B cell (primary cell): ENCODE measurements at regions not wholly inside any gene's neighbourhood (a gene's known extent, or its start where the extent isn't known, plus 50 kb on each side); places are given as distances from the start of the nearest gene placed in this dataset.

Experiments used
- ATAC-seq: fragments of 200-7000 bp; cut with Tn5 transposase; one replicate; pipeline ENCODE4 v1.10.0; 2021; ENCODE audit warnings: low read depth, mild to moderate bottlenecking, moderate number of reproducible peaks, moderate library complexity
- CTCF ChIA-PET: fragments of 350-600 bp; sonication (Branson Sonifier 250); formaldehyde crosslinking; loops from one replicate; lab custom pipeline; 2021; ENCODE audit warnings: antibody characterized with exemption, inconsistent platforms; lab: Charles Lee
- POLR2A ChIA-PET: fragments of 350-600 bp; sonication (Branson Sonifier 250); formaldehyde crosslinking; loops from one replicate; lab custom pipeline; 2021; ENCODE audit warnings: antibody characterized with exemption; lab: Charles Lee
- DNase-seq: peaks from one replicate; pipeline ENCODE4 v3.0.0; 2013
- H2AFZ ChIP-seq: 2 replicates; pipeline ENCODE4 v1.6.1; 2012; ENCODE audit warnings: mild to moderate bottlenecking, low read depth, low read length; ENCODE audit not compliant: insufficient read depth, poor library complexity, severe bottlenecking
- H3K27ac ChIP-seq, 2 donors: 1 replicate in 1 of 2; 2 replicates in 1 of 2; pipeline ENCODE4 v1.5.1; 2012 to 2013; ENCODE audit warnings: low read length in 2 of 2, mild to moderate bottlenecking in 2 of 2, moderate library complexity in 1 of 2
- H3K27me3 ChIP-seq, 4 experiments: fragments of 200-600 bp in 1 of 4; sonication (generic) in 1 of 4; replicated peaks in 1 of 4; 1 replicate in 2 of 4; 2 replicates in 2 of 4; pipeline versions ENCODE4 v1.6.1 to v1.7.0; 2013 to 2016; ENCODE audit warnings: low read length in 3 of 4, mild to moderate bottlenecking in 2 of 4, mixed read lengths in 1 of 4, moderate library complexity in 1 of 4; ENCODE audit not compliant: insufficient read depth in 4 of 4, control insufficient read depth in 3 of 4; ENCODE audit errors: control extremely low read depth in 1 of 4
- H3K36me3 ChIP-seq, 2 experiments: replicated peaks in 1 of 2; 1 replicate in 1 of 2; 2 replicates in 1 of 2; pipeline versions ENCODE4 v1.6.1 to v1.7.1; 2013; ENCODE audit warnings: low read length in 1 of 2; ENCODE audit not compliant: insufficient read depth in 2 of 2, control insufficient read depth in 1 of 2; ENCODE audit errors: control extremely low read depth in 1 of 2, extremely low read depth in 1 of 2
- H3K4me1 ChIP-seq, 2 donors: fragments of 200-600 bp in 1 of 2; sonication (generic) in 1 of 2; 1 replicate in 1 of 2; 2 replicates in 1 of 2; pipeline versions ENCODE4 v1.5.1 to v1.6.1; 2013 to 2017; ENCODE audit warnings: low read length in 2 of 2; ENCODE audit not compliant: control insufficient read depth in 2 of 2, insufficient read depth in 2 of 2
- H3K4me2 ChIP-seq: replicated peaks from 2 replicates; pipeline ENCODE3; 2012; ENCODE audit warnings: mild to moderate bottlenecking, low read depth, low read length; ENCODE audit not compliant: poor library complexity, severe bottlenecking
- H3K4me3 ChIP-seq, 5 experiments: fragments of 200-600 bp in 1 of 5; sonication (generic) in 1 of 5; 1 replicate in 3 of 5; 2 replicates in 2 of 5; pipeline versions ENCODE4 v1.5.1 to v1.7.0; 2011 to 2016; ENCODE audit warnings: low read length in 4 of 5, mild to moderate bottlenecking in 4 of 5, low read depth in 2 of 5, control low read depth in 1 of 5, moderate library complexity in 1 of 5; ENCODE audit not compliant: insufficient read depth in 1 of 5; ENCODE audit errors: control extremely low read depth in 1 of 5, extremely low read depth in 1 of 5
- H3K79me2 ChIP-seq: fragments of 200-600 bp; sonication (generic); one replicate; pipeline ENCODE4 v1.6.0; 2016; ENCODE audit warnings: low read length; ENCODE audit not compliant: control insufficient read depth, insufficient read depth
- H3K9ac ChIP-seq: fragments of 200-600 bp; sonication (generic); 2 replicates; pipeline ENCODE4 v1.6.1; 2017; ENCODE audit warnings: mild to moderate bottlenecking, low read length, moderate library complexity
- H3K9me3 ChIP-seq, 3 donors: one replicate each; pipeline versions ENCODE4 v1.6.1 to v1.7.1; 2013; ENCODE audit warnings: low read length in 2 of 3; ENCODE audit not compliant: control insufficient read depth in 2 of 3, insufficient read depth in 1 of 3; ENCODE audit errors: control extremely low read depth in 1 of 3
- H4K20me1 ChIP-seq: 2 replicates; pipeline ENCODE4 v1.6.0; 2012; ENCODE audit warnings: mild to moderate bottlenecking, low read length; ENCODE audit not compliant: insufficient read depth, control insufficient read depth, poor library complexity, severe bottlenecking
- H3K27ac Mint-ChIP-seq: one replicate; pipeline ENCODE4 v1.8.0; 2021; ENCODE audit warnings: mixed read lengths
- H3K27me3 Mint-ChIP-seq: one replicate; pipeline ENCODE4 v1.8.0; 2021; ENCODE audit warnings: mixed read lengths
- H3K4me1 Mint-ChIP-seq: one replicate; pipeline ENCODE4 v1.8.0; 2021; ENCODE audit warnings: mixed read lengths
- H3K4me3 Mint-ChIP-seq: one replicate; pipeline ENCODE4 v1.8.0; 2021; ENCODE audit warnings: mixed read lengths
- H3K9me3 Mint-ChIP-seq: one replicate; pipeline ENCODE4 v1.8.0; 2022; ENCODE audit warnings: mixed read lengths; ENCODE audit not compliant: insufficient read depth
- CTCF ChIP-seq: fragments of 200-600 bp; IDR thresholded peaks from one replicate; pipeline ENCODE4 v1.8.0; 2022; ENCODE audit warnings: antibody characterized with exemption, mild to moderate bottlenecking
- EZH2 ChIP-seq: IDR thresholded peaks from 2 replicates; pipeline ENCODE4 v1.6.1; 2012; ENCODE audit warnings: borderline replicate concordance, low read depth, mild to moderate bottlenecking, moderate library complexity, low read length; ENCODE audit not compliant: insufficient read depth, poor library complexity, severe bottlenecking
- WGBS: methylation state at CpG from one replicate; pipeline ENCODE4 v1.1.5; 2013; ENCODE audit warnings: missing lambda C conversion rate; ENCODE audit not compliant: insufficient coverage; 5-methylcytosine and 5-hydroxymethylcytosine counted together
- intact Hi-C: fragments of 100-400 bp; cut with micrococcal nuclease; formaldehyde crosslinking; loops from one replicate; pipeline ENCODE4 v1.10.0; 2022

GRCh38 chr6:33957131-33957891 lies 153.5 kb upstream of the MLN start:
- no peaks in the 10 kb centered on the region for H3K4me1 ChIP-seq
- no peak overlapping the region for H3K4me3 Mint-ChIP-seq

More at GRCh38 chr6:33957131-33957891, 153.5 kb upstream of the MLN start:
- no peaks in the 10 kb centered on the region for H3K79me2 ChIP-seq
- H3K27ac Mint-ChIP-seq: no peak overlapping the region
- no peaks in the 10 kb centered on the region for H3K9me3 Mint-ChIP-seq
- intact Hi-C loops: no loop called here
- no peak overlapping the region for H3K27ac ChIP-seq
- H3K4me2 ChIP-seq: no peak overlapping the region
- no peak for TF ChIP-seq CTCF
- TF ChIP-seq EZH2: no peak
- POLR2A ChIA-PET: no interaction called here
- DNase-seq (no peak), ATAC-seq (no peak)
- no peak overlapping the region for H3K9ac ChIP-seq
- CTCF ChIA-PET: no interaction called here
- WGBS: 83% methylated on average over 5 of the region's 12 CpGs
- H3K4me3 ChIP-seq: no peak overlapping the region
- H3K27me3 ChIP-seq: peaks cover 0 to 2% (median 0%) of the 10 kb centered on the region in 4 experiments
- H3K36me3 ChIP-seq: no peaks in the 10 kb centered on the region
- H3K27me3 Mint-ChIP-seq: peaks cover 17% of the 10 kb centered on the region
- no peak overlapping the region for H2AFZ ChIP-seq
- H4K20me1 ChIP-seq: no peaks in the 10 kb centered on the region
- no peaks in the 10 kb centered on the region for H3K9me3 ChIP-seq
- peaks cover 2% of the 10 kb centered on the region for H3K4me1 Mint-ChIP-seq
